Fibroblast of the aortic adventitia (primary cell): ENCODE measurements at regions not wholly inside any gene's neighbourhood (a gene's known extent, or its start where the extent isn't known, plus 50 kb on each side); places are given as distances from the start of the nearest gene placed in this dataset.

Source experiments
- DNase-seq: peaks from one replicate; pipeline ENCODE4 v3.0.0-alpha.2; 2010; ENCODE audit warnings: low read depth
- H3K4me3 ChIP-seq: 2 replicates; pipeline ENCODE4 v1.5.1; 2011; ENCODE audit warnings: low read depth, mild to moderate bottlenecking, control low read depth, low read length, moderate library complexity
- TF ChIP-seq, protein P1 (sequence below): IDR thresholded peaks from 2 replicates; pipeline ENCODE4 v1.5.1; 2011; ENCODE audit warnings: mild to moderate bottlenecking, low read length, control low read depth, inconsistent platforms; ENCODE audit not compliant: insufficient read depth

DNA sequence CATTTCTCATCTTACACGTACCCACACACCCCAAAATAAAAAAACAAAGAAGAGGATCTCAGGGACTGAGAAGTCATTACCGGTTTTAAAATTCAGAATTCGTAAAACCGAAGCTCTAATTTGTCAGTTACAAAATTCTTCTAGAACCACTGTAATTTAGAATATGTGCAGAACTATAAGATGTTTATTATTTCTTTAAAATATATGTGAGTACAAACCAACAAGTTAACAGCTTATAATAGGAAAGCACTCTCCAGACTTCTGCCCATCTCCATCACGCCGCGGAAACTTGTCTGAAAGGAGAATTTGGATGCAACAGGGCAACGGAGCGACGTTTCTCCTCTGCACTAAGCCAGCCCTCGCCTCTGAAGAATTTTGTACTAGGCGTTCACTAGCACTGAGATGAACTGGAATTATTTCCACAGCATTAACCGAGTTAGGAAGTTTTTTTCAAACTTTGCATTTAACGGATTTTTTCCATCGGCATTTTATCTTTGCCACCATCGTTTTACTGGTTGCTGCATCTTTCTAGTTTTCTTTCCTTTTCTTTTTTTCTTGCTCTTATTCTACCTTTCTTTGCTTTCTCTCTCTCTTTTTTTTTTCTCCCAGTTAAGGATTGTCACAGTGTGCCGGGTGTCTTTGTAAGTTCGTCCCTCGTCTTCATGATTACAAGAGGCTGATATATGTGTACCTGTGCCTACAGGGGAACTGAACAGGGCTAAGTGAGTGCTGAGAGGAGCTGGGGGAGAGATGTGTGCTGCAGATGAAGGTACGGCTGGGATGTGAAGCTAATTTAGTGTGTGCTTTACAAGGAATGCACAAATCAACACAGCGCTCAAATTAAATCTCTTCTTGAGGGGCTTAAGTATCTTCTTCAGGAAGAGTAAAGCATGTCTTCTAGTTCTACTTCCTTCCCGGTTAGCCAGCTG lies 295.9 kb upstream of the NFE2L3 start:
- peak; percentile 38 for DNase-seq
- TF ChIP-seq, protein P1, sequence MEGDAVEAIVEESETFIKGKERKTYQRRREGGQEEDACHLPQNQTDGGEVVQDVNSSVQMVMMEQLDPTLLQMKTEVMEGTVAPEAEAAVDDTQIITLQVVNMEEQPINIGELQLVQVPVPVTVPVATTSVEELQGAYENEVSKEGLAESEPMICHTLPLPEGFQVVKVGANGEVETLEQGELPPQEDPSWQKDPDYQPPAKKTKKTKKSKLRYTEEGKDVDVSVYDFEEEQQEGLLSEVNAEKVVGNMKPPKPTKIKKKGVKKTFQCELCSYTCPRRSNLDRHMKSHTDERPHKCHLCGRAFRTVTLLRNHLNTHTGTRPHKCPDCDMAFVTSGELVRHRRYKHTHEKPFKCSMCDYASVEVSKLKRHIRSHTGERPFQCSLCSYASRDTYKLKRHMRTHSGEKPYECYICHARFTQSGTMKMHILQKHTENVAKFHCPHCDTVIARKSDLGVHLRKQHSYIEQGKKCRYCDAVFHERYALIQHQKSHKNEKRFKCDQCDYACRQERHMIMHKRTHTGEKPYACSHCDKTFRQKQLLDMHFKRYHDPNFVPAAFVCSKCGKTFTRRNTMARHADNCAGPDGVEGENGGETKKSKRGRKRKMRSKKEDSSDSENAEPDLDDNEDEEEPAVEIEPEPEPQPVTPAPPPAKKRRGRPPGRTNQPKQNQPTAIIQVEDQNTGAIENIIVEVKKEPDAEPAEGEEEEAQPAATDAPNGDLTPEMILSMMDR: no peak
- peak overlapping the region; percentile 71 for H3K4me3 ChIP-seq

DNA sequence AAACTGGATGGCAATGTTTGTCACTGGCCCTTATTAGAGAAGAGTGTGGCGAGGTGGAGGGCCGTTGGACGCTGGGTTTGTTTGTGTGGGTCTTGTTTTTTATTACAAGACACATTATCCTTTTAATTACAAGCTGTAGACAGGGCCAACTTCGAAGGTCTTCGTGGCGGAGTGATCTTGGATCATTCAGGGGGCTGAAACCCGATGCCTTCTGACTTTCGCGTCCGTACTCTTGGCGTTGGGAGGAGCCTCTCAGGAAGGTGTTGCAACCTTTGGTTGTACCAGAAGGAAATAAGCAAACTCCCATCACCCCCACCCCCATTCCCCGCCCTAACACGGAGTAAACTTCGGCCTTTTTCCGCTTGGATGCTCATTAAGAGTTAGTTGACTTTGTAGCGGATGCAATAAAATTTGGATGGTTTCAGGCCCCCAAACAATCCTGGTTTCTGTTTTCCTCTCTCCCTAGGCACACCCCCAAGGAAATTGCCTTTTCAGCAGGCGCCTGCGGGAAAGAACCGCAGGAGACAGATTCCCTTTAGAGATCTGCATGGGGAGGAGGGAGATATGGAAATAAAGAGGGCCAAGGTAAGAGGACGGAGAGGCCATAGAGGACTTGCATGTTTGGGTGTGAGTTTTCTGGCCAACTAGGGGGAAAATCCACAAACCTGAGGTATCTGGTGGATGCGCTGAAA lies 294.5 kb upstream of the NFE2L3 start:
- no peak for DNase-seq
- TF ChIP-seq, protein P1: no peak
- H3K4me3 ChIP-seq: peak overlapping the region; percentile 49

DNA sequence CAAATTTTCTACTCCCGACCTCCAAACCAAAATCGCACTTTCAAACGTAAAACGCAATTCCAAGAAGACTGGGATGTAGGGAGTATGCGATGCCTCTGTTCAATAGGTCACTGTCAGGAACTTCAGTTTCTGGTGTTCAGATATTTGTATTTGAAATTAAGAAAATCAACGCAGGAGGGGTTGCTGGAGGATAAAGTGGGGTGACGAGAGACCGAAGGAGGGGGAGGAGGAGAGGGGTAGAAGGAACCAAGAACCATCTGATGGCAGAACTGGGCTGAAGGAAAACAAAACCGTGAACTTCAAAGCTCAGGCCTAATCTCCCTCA lies 293.8 kb upstream of the NFE2L3 start:
- H3K4me3 ChIP-seq: no peak overlapping the region
- DNase-seq: no peak
- TF ChIP-seq, protein P1: no peak

DNA sequence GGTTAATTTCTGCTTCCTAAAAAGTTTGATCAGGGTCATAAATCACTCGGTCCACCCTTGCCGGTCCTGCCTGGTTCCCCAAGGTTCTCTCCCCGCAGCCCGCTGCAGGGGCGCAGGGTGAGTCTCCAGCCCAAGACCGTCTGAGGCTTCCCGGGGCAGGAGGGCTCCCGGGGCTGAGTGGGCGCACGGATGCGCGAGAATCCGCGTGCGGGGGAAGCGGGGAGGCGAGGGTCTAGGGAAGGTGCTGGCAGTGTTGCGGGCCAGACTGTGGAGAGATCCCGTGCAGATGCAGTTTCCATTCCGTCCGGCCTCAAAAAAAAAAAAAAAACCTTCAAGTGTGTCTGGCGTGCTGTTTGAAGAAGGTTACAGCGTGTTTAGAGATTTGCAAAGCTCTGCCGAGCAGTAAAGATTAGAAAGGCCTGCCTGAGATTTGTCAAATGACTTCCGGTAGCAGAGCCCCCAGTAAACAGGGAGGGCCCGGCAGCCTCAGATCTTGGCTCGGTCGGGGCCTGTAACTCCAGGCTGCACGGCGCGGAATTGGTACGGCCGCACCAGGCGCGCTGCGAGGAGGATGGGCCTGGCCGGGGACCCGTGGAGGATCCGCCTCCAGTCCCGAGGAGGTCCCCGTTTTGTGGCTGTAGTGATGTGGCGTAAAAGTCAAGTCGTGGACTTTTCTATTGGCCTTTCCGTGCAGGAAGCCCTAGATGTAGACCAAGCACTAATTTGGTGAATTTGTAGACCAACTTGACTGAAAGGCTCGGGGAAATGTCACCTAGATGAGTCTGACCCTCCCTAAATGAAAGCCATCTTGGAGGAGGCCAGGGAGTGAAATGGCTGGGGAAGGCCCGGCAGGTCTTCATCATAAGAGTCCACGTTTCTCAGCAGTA lies 293.2 kb upstream of the NFE2L3 start:
- TF ChIP-seq, protein P1: no peak
- H3K4me3 ChIP-seq: no peak overlapping the region

DNA sequence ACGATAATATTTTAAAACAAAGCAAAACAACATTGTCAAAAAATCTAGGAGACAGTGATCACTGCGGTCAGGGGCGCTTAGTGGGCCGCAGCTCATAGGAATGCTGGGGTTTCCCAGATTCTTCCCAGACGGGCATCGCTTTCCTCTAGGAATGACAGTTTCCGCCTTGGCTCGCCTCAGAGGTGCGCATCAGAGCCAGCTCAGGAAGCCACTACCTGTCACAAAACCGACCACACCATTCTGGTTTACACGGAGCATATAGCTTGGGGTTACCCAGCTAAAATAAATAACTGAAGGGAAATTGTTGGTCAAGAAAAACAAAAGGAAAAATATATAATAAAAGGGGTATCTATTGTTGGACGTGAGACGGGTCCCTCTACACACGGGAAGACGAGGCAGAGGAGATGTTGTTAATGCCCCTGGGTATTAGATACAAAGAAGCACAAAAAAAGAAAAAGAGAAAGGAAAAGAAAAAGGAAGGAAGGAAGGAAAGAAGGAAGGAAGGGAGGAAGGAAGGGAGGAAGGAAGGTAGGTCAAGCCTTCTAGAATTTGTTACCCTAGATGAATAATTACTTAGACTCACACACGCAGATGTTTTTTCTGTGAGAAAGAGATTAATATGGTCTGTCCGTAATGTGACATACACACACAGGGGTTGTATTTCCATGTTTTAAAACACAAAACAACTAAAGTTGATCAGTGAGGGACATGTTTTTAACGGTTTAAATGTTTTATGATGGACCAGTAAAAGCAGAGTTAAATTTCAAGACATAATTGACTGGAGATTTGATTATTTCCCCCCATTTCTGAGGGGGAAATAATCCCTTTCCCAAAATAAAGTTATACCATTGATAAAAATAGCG lies 292.4 kb upstream of the NFE2L3 start:
- TF ChIP-seq, protein P1: no peak
- no peak overlapping the region for H3K4me3 ChIP-seq
- DNase-seq: no peak

More for the DNA sequence above, 293.2 kb upstream of the NFE2L3 start:
- DNase-seq: no peak
